Adrenal gland (tissue), 9 donors: ENCODE measurements at regions not wholly inside any gene's neighbourhood (a gene's known extent, or its start where the extent isn't known, plus 50 kb on each side); places are given as distances from the start of the nearest gene placed in this dataset.

Experiments used
- DNase-seq, 7 donors: peaks; one replicate each; pipeline ENCODE4 v3.0.0-alpha.2; 2019 to 2020
- H3K27ac ChIP-seq, 5 donors: fragments of 200-600 bp; sonication (generic) in 4 of 5; 1 replicate in 3 of 5; 2 replicates in 2 of 5; pipeline versions ENCODE4 v1.5.1 to v1.8.0; 2016 to 2020; ENCODE audit warnings: mild to moderate bottlenecking in 1 of 5
- H3K27me3 ChIP-seq: fragments of 200-600 bp; 2 replicates; pipeline ENCODE4 v1.8.0; 2021
- H3K36me3 ChIP-seq, 2 donors: fragments of 200-600 bp; replicated peaks in 1 of 2; 1 replicate in 1 of 2; 2 replicates in 1 of 2; pipeline versions ENCODE4 v1.5.1 to v1.8.0; 2018 to 2022
- H3K4me1 ChIP-seq, 2 donors: fragments of 200-600 bp; replicated peaks in 1 of 2; 1 replicate in 1 of 2; 2 replicates in 1 of 2; pipeline versions ENCODE4 v1.5.1 to v1.8.0; 2018 to 2021
- H3K4me3 ChIP-seq, 4 donors: fragments of 200-600 bp; sonication (generic) in 3 of 4; one replicate each; pipeline ENCODE4 v1.5.1; 2016 to 2018
- H3K9me3 ChIP-seq, 3 donors: fragments of 200-600 bp; sonication (generic) in 1 of 3; replicated peaks in 1 of 3; 1 replicate in 2 of 3; 2 replicates in 1 of 3; pipeline versions ENCODE4 v1.5.1 to v1.8.0; 2016 to 2021
- POLR2A ChIP-seq, 2 donors: fragments of 450-650 bp; IDR thresholded peaks; one replicate each; pipeline ENCODE4 v1.6.1; 2017; ENCODE audit warnings: antibody characterized with exemption in 2 of 2, mild to moderate bottlenecking in 2 of 2, moderate library complexity in 1 of 2
- WGBS, 4 donors: extraction: QIAGEN DNeasy Blood & Tissue Kit in 2 of 4; methylation state at CpG; one replicate each; pipeline versions ENCODE4 v1.1.5 to v1.1.7; 2013 to 2017; 5-methylcytosine and 5-hydroxymethylcytosine counted together
- intact Hi-C, 2 donors: fragments of 100-400 bp; cut with DNase I; formaldehyde crosslinking; loops; one replicate each; pipeline versions ENCODE4 v1.14.1 to v1.15.0; 2022 to 2023
- TF ChIP-seq, protein P1 (sequence below), 6 experiments: fragments of 450-650 bp in 4 of 6; fragments of 200-600 bp in 2 of 6; sonication (generic) in 1 of 6; IDR thresholded peaks; 1 replicate in 5 of 6; 2 replicates in 1 of 6; pipeline versions ENCODE4 v1.5.1 to v1.8.0; 2016 to 2021; ENCODE audit warnings: antibody characterized with exemption in 6 of 6, mild to moderate bottlenecking in 2 of 6, moderate library complexity in 1 of 6
- donor health status: healthy with polysubstance abuse.
- donor health status: Bipolar disorder and iron deficiency.
- donor health status: DM: yes; HTN: yes; CAD: no.
- donor health status: DM: no; HTN: no; CAD: no.
- donor health status: DM: no; HTN: no; CAD: no.

GRCh38 chr5:68403301-68403700 is 187.7 kb downstream of the PIK3R1 start:
- Histone ChIP-seq H3K9me3 (no peaks in the 10 kb centered on the region), H3K27ac (no peak overlapping the region), H3K4me3 (no peak overlapping the region), H3K4me1 (peaks cover 0 to 5% of the 10 kb centered on the region in 2 donors), H3K27me3 (no peaks in the 10 kb centered on the region), H3K36me3 (no peaks in the 10 kb centered on the region)
- DNase-seq: no peak
- TF ChIP-seq POLR2A (IDR thresholded peaks at IDR 0.05): no peak
- intact Hi-C loops: no loop called here
- WGBS, 4 donors: 61 to 81% (median 78%) methylated on average over 4 of the region's 4 CpGs

GRCh38 chr5:68404246-68404645 is 188.7 kb downstream of the PIK3R1 start:
- TF ChIP-seq, protein P1, sequence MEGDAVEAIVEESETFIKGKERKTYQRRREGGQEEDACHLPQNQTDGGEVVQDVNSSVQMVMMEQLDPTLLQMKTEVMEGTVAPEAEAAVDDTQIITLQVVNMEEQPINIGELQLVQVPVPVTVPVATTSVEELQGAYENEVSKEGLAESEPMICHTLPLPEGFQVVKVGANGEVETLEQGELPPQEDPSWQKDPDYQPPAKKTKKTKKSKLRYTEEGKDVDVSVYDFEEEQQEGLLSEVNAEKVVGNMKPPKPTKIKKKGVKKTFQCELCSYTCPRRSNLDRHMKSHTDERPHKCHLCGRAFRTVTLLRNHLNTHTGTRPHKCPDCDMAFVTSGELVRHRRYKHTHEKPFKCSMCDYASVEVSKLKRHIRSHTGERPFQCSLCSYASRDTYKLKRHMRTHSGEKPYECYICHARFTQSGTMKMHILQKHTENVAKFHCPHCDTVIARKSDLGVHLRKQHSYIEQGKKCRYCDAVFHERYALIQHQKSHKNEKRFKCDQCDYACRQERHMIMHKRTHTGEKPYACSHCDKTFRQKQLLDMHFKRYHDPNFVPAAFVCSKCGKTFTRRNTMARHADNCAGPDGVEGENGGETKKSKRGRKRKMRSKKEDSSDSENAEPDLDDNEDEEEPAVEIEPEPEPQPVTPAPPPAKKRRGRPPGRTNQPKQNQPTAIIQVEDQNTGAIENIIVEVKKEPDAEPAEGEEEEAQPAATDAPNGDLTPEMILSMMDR (IDR thresholded peaks at IDR 0.05): no peak
- no peak for TF ChIP-seq POLR2A (IDR thresholded peaks at IDR 0.05)

DNA sequence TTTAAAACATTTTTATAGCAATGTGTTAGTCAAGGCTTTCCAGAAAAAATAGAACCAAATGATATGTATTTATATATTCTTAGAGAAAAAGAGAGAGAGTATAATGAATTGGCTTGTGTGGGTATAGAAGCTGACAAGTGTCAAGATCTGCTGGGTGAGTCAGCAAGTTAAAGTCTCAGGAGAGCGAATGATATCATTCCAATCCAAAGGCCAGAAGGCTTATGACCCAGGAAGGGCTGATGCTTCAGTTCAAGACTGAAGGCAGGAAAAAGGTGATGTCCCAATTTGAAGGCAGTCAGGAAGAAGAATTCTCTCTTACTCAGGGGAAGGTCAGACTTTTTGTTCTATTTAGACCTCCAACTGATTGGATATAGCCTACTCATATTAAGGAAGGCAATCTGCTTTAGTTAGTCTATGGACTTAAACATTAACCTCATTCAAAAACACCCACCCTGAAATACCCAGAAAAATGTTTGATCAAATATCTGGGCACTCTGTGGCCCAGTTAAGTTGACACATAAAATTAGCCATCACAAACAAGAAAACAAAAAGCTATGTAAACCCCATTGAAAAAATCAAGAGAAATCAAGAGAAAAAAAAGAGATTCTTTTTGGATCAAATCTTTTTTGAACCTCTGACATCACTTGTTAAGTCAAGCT is 189.6 kb downstream of the PIK3R1 start:
- H3K36me3 ChIP-seq: no peaks in the 10 kb centered on the region
- intact Hi-C loops: no loop called here
- H3K27ac ChIP-seq: no peak overlapping the region
- peaks cover 0 to 5% of the 10 kb centered on the region in 2 donors for H3K4me1 ChIP-seq
- no peaks in the 10 kb centered on the region for H3K9me3 ChIP-seq
- no peak overlapping the region for H3K4me3 ChIP-seq
- WGBS, 4 donors: 48 to 72% (median 69%) methylated on average over 1 of the region's 1 CpG
- DNase-seq: no peak
- H3K27me3 ChIP-seq: no peaks in the 10 kb centered on the region
- TF ChIP-seq POLR2A (IDR thresholded peaks at IDR 0.05): no peak
- TF ChIP-seq, protein P1 (IDR thresholded peaks at IDR 0.05): no peak

More at GRCh38 chr5:68404246-68404645, 188.7 kb downstream of the PIK3R1 start:
- Histone ChIP-seq H3K36me3 (no peaks in the 10 kb centered on the region), H3K4me1 (peaks cover 0 to 5% of the 10 kb centered on the region in 2 donors), H3K27ac (no peak overlapping the region), H3K4me3 (no peak overlapping the region), H3K9me3 (no peaks in the 10 kb centered on the region), H3K27me3 (no peaks in the 10 kb centered on the region)
- intact Hi-C loops: no loop called here
- no peak for DNase-seq

- Histone ChIP-seq H3K36me3 (no peaks in the 10 kb centered on the region), H3K9me3 (no peaks in the 10 kb centered on the region), H3K4me3 (no peak overlapping the region), H3K4me1 (peaks cover 0 to 5% of the 10 kb centered on the region in 2 donors), H3K27ac (no peak overlapping the region), H3K27me3 (no peaks in the 10 kb centered on the region)
- DNase-seq: no peak
- WGBS, 4 donors: 57 to 66% (median 66%) methylated on average over 4 of the region's 4 CpGs
- TF ChIP-seq, protein P1 (IDR thresholded peaks at IDR 0.05): no peak
- TF ChIP-seq POLR2A (IDR thresholded peaks at IDR 0.05): no peak
- intact Hi-C loops: no loop called here
Observed at GRCh38 chr5:68405784-68406743, 190.5 kb downstream of the PIK3R1 start.
